HG02938 (cell line): ENCODE measurements at regions not wholly inside any gene's neighbourhood (a gene's known extent, or its start where the extent isn't known, plus 50 kb on each side); places are given as distances from the start of the nearest gene placed in this dataset.

ENCODE experiments used
- ATAC-seq: cut with Tn5 transposase; IDR thresholded peaks from one replicate; pipeline ENCODE4 v1.9.1; 2021; ENCODE audit warnings: mild to moderate bottlenecking, moderate library complexity; ENCODE audit not compliant: unreplicated experiment

DNA sequence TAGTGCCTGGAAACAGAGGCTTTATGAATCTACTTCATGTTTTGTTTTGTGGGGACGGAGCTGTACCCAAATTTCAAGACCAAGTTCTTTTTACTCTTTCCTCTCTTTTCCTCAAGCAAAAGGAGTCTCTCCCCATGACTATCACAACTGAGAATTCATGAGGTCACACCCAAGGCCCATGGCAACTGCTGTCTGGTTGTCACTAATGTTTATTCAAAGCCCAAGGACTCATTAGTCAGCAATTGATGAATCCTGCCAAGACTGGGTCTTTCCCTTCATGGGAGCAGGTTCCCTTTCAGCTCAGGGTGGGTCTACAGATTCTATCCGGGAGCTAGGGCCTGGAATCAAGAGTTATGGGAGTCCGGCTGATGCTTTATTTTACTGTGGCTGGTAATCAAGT is 441.5 kb upstream of the PCDH20 start:
- no peak for ATAC-seq

DNA sequence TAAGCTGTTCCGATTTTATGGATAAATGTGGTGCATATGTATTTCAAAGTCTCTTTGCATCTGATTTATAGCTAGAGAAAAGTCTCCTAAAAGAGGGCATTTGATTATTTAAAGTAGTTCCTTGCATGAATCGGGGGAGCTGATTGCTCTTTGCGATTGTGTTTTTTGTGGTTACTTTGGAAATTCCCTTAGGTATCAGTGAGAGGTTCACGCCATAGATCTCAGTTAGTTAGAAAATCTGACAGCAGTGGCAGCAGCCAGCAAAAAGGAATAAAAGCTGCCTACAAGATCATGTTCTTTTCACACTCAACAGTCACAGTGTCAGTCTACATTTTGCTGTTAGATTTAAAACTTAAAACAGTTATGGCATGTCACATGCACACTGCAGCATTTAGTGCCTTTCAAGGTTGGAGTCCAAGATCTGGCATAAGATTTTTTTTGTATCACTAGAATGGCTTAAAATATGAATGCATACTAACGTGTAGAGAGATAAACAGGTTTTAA is 436.5 kb upstream of the PCDH20 start:
- ATAC-seq = no peak

DNA sequence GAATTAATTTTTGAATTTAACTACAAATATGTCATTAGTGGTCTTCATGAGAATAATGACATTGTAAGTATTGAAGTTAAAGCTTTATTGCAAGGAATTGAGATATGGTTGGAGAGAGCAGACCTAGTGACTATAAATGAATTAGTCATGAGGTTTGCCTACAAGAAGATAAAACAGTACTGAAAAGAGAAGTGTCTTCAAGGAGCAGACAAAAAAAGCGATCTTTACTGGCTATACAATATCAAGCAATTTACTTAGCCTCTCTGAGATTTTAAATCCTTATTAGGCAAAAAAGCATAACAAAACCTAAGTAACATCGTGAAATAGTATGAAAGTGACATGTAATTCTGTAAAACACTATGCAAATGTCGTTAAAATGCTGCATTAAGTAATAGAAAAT is 435.1 kb upstream of the PCDH20 start:
- ATAC-seq = no peak

DNA sequence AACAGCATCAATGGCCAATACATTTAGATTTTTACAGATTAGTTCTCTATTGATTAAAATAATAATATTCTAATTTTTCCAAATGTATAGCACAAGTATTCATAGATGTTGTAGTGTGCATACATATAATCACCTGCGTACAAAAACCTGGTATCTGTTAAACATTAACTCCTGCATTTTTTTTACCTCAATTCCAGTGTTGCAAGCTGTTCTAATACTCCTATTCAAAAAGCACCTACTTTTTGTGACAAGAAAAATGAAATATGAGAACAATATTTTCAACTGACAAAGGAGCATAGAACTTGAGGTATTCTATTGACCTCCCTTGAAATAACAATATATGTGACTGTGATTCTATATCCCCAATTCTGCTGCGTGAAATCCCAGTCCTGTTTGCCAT is 422.9 kb upstream of the PCDH20 start:
- ATAC-seq = no peak

DNA sequence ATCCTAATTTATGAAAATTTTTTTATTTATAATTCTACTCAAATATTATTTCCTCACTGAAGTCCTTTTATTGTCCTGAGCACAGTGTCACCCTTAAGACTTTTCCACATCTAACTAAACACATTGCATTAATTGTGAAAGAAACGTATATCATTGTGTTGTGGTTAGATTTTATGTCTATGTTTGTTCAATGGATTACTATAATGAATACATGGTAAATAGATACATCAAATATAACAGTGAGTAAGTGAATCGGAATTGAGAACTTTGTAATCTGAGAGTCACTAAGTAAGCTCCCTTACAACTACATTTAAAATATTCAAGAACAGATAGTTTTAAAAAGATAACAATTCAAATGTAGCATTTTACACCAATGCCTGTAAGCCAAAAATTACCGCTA is 417.6 kb upstream of the PCDH20 start:
- ATAC-seq = no peak

DNA sequence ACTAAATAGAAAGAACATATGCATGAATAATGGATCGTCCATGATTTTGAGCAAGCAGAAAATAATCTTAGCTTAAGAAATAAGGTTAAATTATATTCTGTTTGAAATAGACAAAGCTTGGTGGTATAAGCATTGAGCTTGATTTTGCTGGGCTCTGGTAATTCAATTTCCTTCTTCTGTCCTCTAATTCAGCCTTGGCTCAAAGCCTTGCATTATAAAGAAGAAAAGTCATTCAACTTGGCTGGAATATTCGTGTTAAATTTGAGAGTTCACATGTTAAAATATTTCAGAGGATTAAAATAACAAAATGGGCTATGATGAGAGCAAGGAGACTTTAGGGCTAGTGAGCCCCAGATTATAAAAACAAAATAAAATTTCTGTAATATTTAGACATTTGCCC is 415.4 kb upstream of the PCDH20 start:
- no peak for ATAC-seq

DNA sequence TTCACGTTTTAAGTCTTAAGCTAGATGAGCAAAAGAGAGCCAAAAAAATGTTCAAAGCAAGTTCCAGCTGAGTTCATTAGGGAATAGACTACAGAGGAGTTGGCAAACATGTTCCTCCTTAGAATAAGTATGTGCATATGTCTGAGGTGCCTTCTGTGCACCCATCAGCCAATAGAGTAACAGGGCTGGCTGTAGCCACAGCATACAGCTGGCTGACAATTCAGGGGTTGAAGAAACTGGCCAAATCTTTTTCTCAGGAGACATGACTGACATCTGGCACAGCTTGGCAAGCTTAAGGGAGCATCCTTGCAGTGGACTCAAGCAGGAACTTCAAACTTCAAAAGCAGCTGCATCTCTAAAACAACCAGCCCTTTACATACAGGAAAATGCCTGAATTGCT is 414.8 kb upstream of the PCDH20 start:
- ATAC-seq = no peak

DNA sequence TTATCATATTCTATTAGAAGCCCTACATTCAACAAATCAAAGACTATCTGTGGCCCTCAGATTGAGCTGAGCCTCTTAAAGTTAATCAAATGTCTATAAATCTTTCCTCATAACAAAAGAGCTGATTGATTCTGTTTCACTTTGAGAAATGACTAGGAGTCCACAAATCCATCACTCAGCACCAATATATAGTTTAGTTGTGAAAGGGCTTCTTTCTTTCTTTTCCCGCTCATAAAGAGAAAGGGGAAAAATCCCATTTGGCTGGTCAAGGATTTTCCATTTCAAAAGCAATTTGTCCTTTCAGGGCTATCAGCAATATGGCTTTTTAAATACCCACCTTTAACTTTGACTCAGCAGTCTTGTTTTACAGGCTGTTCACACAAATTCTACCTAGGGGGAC is 408.5 kb upstream of the PCDH20 start:
- ATAC-seq = no peak

DNA sequence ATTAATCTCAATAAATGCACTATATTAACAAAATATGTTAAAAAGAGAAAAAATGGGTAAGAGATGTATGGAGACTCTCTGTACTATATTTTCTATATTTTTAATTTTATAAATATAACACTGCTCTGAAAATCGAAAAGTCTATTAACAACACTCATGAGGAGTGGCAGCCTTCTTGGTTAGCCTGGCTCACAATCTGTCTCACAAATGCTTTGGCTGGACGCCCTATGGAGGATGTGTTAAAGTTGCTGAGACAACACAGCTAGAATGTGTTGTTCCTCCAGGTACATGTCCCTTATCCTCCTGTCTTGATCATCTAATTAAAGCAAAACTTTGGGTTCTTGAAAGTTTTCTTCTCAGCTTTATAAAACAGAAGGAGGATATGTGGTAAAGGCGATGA is 396.6 kb upstream of the PCDH20 start:
- no peak for ATAC-seq

DNA sequence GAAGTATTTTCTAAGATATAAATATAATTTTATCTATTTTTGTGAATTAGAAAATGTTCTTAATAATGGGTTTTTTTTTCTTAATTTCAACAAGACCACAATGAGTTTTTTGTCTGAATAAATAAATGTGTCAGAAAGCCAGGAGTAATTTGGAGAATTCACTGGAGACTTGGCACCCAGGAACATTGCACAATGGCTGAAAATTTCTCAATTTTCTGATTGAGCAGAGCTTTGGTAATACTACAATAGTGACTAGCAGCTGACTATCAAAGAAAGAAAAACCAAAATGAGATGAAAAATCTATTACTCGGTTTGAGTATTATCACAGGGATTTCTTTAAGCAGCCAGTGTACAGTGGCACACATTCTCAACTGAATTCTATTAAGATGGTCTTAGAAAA is 394.4 kb upstream of the PCDH20 start:
- no peak for ATAC-seq

DNA sequence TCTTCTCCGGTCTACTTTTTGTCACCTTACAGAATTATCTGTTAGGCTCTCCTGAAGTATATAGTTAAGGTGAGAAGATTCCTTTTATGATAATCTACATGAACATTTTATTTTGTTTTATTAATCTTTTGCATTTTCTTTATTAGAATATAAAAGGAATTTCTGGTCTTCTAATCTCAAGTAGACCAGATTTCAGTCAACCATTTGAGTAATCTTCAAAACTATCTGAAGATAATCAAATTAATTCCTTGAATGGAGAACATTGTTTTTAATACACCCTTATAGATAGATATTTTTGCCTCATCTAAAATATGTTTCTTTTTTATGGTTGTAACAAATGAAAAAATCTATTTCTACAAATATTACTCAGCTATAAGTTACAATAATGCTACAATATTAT is 381.7 kb upstream of the PCDH20 start:
- no peak for ATAC-seq

DNA sequence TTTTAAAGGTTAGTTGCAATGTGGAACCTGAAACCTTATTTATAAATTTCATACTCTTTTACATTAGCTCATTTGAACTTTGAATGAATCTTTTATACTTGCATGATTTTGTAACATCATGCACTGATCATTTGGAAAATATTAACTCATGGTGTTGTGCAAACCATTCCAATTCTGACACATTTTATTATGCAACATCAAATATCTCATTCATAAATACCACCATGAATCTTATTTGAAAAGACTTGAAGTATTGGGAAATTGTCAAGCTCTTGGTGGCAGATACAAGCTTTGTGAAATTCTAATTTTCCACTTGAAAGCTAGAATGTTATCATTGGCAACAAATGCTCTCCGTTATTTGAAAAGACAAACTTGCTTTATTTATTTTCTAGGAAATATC is 379.9 kb upstream of the PCDH20 start:
- ATAC-seq = no peak

DNA sequence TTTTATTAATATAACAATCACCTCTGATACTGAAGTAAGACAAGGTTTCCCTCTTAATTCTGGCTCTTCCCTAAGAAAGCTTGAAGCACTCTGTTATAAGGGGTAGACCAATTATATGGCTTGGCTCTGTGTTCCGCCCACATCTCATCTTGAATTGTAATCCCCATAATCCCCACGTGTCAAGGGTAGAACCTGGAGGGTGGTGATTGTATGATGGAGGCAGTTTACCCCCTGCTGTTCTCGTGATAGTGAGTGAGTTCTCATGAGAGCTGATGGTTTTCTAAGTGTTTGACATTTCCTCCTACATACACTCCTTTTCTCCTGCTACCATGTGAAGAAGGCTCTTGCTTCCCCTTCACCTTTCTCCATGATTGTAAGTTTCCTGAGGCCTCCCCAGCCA is 363.8 kb upstream of the PCDH20 start:
- ATAC-seq = no peak

DNA sequence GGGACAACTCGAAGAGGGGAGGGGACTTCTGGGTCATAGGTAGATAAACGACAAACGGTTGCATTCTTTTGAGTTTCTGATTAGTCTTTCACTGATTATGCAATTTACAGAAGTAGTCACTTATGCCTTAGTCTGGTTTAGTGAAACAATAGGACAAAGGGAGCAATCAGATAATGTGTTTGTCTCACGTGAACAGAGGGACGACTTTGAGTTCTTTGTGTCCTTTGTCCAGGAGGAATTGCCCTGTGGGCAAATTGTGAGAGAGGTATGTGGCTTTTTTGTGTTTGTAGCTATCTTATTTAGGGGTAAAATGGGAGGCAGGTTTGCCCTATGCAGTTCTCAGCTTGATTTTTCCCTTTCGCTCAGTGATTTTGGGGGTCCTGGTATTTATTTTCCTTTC is 362.9 kb upstream of the PCDH20 start:
- no peak for ATAC-seq

DNA sequence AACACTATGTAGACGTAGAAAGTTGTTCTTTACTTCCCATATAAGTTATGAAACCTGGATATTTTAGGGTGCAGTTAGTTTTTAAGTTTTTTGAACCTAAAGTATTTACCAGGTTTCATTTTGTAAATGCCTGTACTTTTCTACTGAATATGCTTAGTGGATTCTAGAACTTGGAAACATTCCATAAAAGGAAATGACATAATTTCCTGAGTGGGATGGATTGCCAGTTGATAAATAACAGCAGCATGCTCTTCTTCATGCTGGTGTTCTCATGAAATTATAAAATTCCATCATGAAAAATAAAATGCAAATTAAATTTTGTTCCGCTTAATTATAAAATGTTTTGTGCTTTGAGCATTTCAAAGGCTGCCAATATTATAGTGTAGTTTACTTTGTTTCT is 362.2 kb upstream of the PCDH20 start:
- no peak for ATAC-seq

DNA sequence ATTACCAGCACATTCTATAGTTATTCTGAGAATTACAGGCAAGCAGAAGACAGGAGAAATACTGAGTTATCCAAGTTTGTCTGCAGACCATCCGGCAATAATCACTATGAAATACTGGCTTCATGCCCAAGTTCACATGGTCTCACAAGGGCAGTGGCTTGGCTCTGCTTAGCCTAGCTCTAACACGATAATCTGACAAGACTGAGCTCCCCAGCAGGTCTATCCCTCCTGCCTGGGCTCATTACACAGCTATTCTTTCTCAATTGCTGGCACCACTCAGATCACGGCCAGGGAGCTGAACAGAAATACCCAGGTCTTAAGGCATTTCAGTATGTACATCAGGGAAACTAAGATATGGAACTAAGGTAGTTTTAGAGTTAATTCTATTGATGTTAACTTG is 361.6 kb upstream of the PCDH20 start:
- ATAC-seq = no peak

DNA sequence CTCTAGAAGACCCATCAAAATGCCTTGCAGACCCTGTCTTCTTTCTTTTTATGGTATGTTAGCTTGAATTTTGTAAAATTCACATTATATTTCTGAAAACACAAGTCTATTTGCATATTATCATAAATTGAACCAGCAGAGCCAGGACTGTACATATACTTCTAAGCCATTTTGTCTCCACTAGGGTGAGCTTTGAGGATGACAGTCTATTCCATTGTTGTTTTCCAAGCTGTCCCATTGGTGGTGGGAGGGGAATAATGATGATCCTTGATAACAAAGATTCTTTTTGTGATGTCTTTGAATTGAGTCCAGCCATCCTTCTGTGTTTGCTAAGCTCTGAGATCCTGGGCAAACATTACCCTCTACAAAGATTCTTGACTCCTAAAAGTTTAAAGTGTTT is 359.3 kb upstream of the PCDH20 start:
- no peak for ATAC-seq

DNA sequence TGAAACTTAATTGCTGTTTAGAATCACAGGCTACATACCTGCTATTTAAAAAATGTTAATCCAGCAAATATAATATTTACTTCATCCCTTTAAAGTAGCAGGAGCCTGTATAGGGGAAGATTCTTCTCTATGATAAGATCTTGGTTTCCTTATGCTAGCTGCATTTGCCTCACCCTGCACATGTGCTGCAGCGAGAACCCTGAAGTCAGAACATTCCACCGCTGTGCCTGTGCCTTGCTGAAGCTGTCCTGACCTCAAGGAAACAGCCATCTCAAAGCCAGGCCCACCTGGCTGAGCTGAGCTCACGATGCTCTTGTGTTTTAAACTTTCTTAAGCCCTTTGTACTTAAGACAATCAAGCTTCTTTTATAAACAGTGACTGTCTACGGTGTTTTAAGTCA is 355.0 kb upstream of the PCDH20 start:
- no peak for ATAC-seq

DNA sequence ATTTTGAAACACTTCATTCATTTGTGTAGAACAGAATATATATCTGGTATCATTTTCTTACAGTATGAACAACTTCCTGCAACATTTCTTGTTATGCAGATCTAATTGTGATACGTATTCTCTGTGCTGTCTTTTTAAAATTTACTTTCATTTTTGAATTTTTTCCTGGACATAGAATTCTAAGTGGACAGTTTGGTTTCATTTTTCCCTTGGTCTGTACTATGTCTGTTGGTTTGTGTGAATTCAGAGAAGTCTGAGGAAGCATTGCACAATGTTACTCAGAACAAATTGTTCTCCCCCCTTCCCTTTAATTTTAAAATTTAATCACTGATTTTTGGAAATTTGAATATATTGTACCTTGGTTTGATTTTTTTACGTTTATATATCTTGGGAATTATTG is 352.5 kb upstream of the PCDH20 start:
- ATAC-seq = no peak

DNA sequence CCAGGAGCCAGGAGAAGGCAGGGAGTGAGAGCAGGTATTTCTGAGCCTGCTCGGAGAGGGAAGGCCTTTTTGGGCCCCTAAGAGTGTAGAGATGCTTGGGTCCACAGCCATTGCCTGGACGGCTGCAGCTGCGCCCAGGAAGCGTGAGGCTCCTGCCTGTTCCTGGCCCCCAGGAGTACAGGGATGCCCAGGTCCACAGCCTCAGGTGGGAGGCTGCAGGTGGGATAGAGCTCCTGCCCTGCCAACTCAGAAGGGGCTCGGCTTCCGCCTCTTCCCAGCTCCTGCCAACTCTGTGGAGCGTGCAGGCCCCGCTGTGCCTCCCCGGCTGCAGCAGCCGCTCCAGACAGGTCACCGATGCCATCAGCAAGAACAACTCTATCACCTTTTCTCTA is 351.0 kb upstream of the PCDH20 start:
- no peak for ATAC-seq

DNA sequence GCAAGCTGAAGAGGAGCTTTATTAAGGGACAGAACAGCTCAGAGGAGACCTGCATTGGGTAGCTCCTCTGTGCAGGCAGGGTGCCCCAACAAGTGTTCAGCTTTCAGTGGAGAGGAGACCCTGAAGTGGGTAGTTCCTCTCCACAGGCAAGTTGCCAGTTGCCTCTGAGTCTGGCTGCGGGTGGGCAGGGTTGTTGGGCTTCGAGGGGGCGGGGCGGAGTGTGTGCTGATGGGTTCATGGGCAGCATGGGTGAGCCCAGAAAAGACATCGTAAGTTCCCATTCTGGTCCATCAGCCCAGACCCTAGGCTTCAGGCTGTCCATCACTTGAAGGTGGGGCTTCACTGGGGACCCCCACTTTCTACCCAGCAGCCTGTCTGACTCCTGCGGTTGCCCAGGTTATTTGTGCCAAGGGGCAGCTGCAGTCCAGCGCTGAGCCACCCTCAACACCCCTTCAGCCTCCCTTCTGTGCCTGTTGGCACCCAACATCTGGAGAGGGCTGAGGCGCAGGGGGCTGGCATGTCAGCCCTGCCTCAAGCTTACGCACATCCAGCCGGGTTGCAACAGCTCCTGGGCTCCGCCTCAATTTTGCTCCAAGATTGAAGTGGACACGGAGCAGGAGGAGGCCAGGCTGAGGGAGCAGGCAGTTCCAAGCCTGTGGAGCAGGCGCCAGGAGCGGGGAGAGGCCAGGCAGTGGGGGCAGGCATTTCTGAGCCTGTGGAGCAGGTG is 350.5 kb upstream of the PCDH20 start:
- ATAC-seq = no peak

DNA sequence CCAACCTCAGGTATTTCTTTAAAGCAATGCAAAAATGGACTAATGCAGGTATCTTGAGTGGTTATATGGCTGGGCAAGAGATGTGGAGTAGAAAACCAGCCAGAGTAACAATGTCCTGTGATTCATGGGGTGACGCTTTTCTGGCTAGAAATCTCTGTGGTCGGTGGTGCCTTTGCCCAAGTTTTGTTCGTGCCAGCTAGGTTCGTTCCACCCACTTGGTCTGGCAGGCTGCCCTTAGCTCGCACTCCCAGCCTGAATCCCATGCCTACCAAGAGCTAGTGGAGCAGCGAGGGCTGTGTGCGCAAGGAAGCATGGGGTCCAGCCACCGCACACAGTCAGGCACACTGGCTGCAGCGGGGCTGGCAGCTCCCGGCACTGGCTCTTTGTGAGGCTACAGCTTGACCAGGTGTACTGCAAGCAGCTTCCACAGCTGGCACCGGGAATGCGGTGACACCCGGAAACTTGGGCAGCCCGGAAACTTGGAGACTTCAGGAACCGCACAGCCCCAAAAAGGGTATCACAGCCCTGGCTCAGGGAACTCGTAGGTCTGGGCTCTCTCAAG is 349.6 kb upstream of the PCDH20 start:
- ATAC-seq = no peak

DNA sequence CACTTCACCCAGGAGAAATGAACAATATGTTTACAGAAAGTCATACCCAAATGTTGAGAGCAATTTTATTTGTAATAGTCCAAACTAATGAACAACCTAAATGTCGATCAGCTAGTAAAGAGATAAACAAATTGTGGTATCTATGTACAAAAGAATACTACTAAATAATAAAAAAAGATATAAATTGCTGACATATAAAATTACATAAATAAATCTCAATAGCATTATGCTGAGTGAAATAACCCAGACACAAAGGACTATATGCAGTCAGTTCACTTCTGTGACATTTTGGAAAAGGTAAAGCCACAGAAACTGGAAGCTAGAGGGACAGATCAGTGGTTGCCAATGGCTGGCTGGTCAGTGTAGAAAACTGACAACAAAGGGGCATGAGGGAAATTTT is 346.0 kb upstream of the PCDH20 start:
- ATAC-seq = no peak
